Uterus (tissue), 2 donors: ENCODE measurements at regions not wholly inside any gene's neighbourhood (a gene's known extent, or its start where the extent isn't known, plus 50 kb on each side); places are given as distances from the start of the nearest gene placed in this dataset.

Experiments
- POLR2A ChIP-seq, 2 donors: fragments of 450-650 bp; IDR thresholded peaks; one replicate each; pipeline ENCODE4 v1.6.1; 2016; ENCODE audit warnings: antibody characterized with exemption in 2 of 2, mild to moderate bottlenecking in 1 of 2, moderate library complexity in 1 of 2
- TF ChIP-seq, protein P1 (sequence below), 4 experiments: fragments of 200-600 bp in 2 of 4; fragments of 450-650 bp in 2 of 4; sonication (generic) in 2 of 4; IDR thresholded peaks; one replicate each; pipeline ENCODE4 v1.5.1; 2016 to 2019; ENCODE audit warnings: antibody characterized with exemption in 4 of 4, mild to moderate bottlenecking in 2 of 4, moderate library complexity in 1 of 4

DNA sequence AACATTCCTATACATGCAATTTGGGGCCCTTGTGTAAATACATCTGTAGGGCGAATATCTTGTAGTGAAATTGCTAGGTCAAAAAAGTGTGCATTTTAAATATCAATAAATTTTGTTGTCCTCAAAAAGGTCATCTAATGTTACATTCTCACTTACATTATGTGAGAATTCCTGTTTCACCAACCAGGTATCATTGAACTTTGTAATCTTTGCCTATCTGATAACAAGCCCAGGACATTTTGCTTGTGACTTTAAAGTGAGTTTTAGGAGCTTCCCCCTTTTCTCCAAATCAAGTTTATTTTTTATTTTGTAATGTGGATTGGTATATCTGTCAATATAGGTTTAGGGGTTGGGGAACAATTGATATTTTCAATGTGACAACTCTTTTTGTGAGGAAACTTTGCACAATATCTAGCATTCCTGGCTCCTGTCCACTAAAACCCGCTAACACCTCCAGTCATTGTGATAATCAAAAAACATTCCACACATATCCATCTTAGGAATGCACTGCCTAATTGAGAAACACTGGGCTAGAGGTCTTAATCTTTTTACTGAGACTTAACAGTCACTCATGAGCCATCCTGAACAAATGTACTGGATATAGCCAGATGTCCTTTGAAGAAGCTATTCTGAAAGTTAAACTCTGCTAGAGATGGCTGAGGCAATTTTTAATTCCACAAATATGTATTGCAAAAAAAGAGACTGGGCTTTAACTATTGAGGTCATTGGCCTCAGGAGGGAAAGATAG is 72.5 kb upstream of the SLC1A1 start:
- TF ChIP-seq, protein P1, sequence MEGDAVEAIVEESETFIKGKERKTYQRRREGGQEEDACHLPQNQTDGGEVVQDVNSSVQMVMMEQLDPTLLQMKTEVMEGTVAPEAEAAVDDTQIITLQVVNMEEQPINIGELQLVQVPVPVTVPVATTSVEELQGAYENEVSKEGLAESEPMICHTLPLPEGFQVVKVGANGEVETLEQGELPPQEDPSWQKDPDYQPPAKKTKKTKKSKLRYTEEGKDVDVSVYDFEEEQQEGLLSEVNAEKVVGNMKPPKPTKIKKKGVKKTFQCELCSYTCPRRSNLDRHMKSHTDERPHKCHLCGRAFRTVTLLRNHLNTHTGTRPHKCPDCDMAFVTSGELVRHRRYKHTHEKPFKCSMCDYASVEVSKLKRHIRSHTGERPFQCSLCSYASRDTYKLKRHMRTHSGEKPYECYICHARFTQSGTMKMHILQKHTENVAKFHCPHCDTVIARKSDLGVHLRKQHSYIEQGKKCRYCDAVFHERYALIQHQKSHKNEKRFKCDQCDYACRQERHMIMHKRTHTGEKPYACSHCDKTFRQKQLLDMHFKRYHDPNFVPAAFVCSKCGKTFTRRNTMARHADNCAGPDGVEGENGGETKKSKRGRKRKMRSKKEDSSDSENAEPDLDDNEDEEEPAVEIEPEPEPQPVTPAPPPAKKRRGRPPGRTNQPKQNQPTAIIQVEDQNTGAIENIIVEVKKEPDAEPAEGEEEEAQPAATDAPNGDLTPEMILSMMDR (IDR thresholded peaks at IDR 0.05), result no peak
- TF ChIP-seq POLR2A (IDR thresholded peaks at IDR 0.05), result no peak
